Activated CD4-positive, alpha-beta T cell treated with anti-CD3 and anti-CD28 coated beads for 4 hours (primary cell): ENCODE measurements at regions not wholly inside any gene's neighbourhood (a gene's known extent, or its start where the extent isn't known, plus 50 kb on each side); places are given as distances from the start of the nearest gene placed in this dataset.
"Not testable (repeated sequence)": the region's sequence is repeated elsewhere in the genome, so short reads cannot be mapped to it uniquely, and the experiment has no call there.

Experiments used
- DNase-seq, 2 donors: peaks; one replicate each; pipeline ENCODE4 v3.0.0-alpha.2; 2020

- no peak for DNase-seq
Measured at GRCh38 chrX:113470166-113470565, 629.5 kb upstream of the AMOT start.

- no peak for DNase-seq
Measured at GRCh38 chrX:113457719-113458118, 617.1 kb upstream of the AMOT start.

- DNase-seq = no peak
Measured at GRCh38 chrX:113455582-113455981, 615.0 kb upstream of the AMOT start.

GRCh38 chrX:113429011-113429410, 588.4 kb upstream of the AMOT start:
- DNase-seq = no peak

- no peak for DNase-seq
Measured at GRCh38 chrX:113422323-113422722, 581.7 kb upstream of the AMOT start.

- no peak for DNase-seq
Measured at GRCh38 chrX:113421432-113421831, 580.8 kb upstream of the AMOT start.

GRCh38 chrX:113412106-113412505, 571.5 kb upstream of the AMOT start:
- DNase-seq = no peak

GRCh38 chrX:113408843-113409242, 568.2 kb upstream of the AMOT start:
- DNase-seq = no peak

- DNase-seq = no peak
Measured at GRCh38 chrX:113400193-113400704, 559.6 kb upstream of the AMOT start.

GRCh38 chrX:113399506-113400192, 559.0 kb upstream of the AMOT start:
- DNase-seq = no peak

- no peak for DNase-seq
Measured at GRCh38 chrX:113392355-113392754, 551.7 kb upstream of the AMOT start.

- DNase-seq = no peak
Measured at GRCh38 chrX:113391875-113392274, 551.2 kb upstream of the AMOT start.

- DNase-seq = no peak
Measured at GRCh38 chrX:113390531-113390930, 549.9 kb upstream of the AMOT start.

GRCh38 chrX:113389846-113390245, 549.2 kb upstream of the AMOT start:
- no peak for DNase-seq

- DNase-seq = no peak
Measured at GRCh38 chrX:113384628-113385027, 544.0 kb upstream of the AMOT start.

- not testable (repeated sequence) for DNase-seq
Measured at GRCh38 chrX:113373421-113373820, 532.8 kb upstream of the AMOT start.

GRCh38 chrX:113370006-113370405, 529.4 kb upstream of the AMOT start:
- DNase-seq = no peak

- no peak for DNase-seq
Measured at GRCh38 chrX:113369056-113369455, 528.4 kb upstream of the AMOT start.

GRCh38 chrX:113353134-113353533, 512.5 kb upstream of the AMOT start:
- no peak for DNase-seq

GRCh38 chrX:113330416-113330815, 489.8 kb upstream of the AMOT start:
- no peak for DNase-seq

GRCh38 chrX:113315927-113316326, 475.3 kb upstream of the AMOT start:
- DNase-seq = no peak

GRCh38 chrX:113305496-113305895, 464.9 kb upstream of the AMOT start:
- no peak for DNase-seq

- no peak for DNase-seq
Measured at GRCh38 chrX:113300580-113300979, 459.9 kb upstream of the AMOT start.

- DNase-seq = no peak
Measured at GRCh38 chrX:113297437-113297836, 456.8 kb upstream of the AMOT start.

- DNase-seq = no peak
Measured at GRCh38 chrX:113289503-113289902, 448.9 kb upstream of the AMOT start.
